ENCODE measurements at regions not wholly inside any gene's neighbourhood (a gene's known extent, or its start where the extent isn't known, plus 50 kb on each side); places are given as distances from the start of the nearest gene placed in this dataset.

DNA sequence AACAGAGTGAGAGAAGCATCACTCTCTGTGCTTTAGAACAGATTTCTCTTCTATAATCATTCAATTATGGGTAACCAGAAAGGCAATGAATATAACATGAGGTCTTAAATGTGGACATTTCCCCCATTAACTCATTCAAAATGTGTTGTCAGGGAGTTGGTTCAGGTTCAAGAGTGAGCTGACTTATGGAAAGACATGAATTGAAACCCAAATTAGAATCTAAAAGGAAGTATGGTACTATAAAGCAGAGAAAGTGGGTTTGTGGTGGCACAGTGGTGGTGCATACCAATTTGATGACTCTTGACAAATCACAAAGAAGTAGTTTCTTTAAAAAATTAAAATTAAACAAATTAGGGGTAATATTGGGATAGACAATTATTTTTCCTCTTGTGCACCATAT lies 114.6 kb upstream of the MEOX2 start:
- FAIRE-seq = no peak

DNA sequence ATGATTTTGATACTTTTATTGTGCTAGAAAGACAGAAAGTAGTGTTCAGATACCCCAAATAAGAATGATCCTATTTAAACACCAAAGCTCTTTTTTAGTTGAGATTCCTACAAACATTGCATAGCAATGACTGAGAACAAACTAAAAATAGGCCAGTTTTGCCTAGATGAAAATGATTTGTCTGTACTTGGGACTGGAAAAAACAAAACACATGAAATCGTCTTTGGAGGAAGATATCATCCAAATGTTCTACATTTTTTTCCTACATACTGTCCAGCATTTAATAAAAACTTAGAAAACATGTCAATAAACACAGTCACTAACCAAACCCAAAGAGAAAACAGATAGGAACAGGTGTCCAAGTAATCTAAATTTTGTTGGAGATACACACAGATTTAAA lies 111.6 kb upstream of the MEOX2 start:
- FAIRE-seq = peak; percentile 68

DNA sequence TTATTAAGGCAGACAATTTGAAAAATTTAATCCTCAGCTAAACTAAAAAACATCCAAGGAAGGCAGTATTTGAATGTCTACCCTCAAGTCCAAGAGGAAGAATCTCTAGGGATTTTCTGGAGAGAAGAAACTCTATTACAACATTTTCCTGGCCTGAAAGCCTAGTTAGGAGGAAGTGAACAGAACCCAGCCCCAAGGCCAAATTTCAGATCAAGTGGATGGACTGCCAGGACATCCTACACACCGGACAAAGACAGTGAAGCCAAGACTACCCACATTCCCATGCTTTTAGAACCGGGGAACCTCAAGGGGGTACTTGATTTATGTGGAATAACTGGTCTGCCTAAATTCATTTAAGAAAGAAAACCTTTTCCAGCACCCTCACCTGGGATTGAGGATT lies 108.9 kb upstream of the MEOX2 start:
- no peak for FAIRE-seq

DNA sequence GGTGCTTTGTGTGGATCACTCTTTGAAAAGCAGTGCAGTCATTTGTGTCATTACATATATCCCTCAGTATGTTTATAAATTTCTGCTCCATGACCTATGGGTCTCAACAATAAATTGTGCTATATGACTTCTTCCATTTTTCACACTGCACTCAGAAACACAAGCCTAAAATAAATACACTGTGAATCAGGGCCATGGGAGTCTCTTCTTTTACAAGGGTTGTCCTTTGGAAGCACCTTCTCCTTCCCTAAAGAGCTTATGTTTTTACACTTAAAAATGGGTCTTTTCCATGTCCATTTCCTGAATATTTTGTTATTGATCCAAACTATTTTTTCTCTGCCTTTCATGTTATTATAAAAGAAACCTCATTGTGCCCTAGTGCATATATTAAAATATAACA lies 108.3 kb upstream of the MEOX2 start:
- no peak for FAIRE-seq

DNA sequence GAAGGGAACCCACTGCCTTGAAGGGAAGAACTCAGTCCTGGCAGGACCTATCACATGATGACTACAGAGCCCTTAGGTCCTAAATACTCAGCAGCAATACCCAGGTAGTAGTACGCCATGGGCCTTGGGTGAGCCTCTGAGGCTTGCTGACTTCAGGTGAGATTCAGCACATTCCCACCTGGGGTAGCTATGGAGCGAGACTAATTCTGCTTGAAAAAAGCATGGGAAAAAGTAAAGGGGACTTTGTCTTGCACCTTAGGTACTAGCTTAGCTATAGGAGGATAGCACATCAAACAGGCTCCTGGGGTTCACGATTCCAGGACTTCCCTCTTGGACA lies 98.2 kb upstream of the MEOX2 start:
- FAIRE-seq = no peak

DNA sequence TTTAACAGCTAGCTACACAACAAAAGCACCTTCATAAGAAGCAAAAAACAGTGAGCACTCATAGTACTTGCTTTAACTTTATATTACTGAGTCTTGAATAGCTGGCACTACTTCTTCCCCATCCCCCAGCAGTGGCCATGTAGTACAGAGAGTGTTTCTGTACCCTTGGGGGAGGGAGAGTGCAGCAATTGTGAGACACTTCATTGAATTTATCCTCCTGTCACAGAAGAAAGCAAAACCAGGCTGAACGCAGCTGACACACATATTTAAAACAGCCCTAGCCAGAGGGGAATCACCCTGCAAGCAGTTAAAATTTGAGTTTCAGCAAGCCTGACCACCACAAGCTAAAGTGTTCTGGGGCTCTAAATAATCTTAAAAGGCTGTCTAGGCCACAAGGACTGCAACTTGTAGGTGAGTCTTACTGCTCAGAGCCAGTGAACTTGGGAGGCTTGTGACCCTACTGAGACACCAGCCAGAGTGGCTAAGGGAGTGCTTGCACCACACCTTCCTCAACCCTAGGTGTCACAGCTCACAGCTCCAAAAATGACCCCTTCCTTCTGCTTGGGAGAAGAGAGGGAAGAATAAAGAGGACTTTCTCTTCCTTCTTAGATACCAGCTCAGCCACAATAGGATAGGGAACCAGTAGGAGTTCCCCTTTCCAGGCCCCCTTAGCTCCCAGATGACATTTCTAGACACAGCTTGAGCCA lies 97.7 kb upstream of the MEOX2 start:
- no peak for FAIRE-seq

DNA sequence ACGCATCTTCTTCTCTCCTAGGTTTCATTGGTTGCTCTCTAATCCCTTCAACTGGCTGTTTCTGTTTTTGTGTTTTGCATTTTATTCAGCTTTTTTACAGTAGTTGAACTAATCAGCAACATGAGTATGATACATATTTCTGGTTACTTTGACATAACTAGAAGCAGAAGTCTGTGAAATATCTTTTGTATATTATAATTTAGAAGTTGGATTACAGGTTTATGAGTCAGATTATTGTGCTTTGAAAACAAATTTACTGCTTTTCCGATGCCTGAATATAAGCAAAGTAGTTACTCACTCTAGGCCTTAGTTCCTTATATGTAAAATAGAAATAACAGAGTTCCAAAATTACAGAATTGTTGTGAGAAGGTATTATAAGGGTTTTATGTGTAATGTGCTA lies 96.2 kb upstream of the MEOX2 start:
- FAIRE-seq = no peak

DNA sequence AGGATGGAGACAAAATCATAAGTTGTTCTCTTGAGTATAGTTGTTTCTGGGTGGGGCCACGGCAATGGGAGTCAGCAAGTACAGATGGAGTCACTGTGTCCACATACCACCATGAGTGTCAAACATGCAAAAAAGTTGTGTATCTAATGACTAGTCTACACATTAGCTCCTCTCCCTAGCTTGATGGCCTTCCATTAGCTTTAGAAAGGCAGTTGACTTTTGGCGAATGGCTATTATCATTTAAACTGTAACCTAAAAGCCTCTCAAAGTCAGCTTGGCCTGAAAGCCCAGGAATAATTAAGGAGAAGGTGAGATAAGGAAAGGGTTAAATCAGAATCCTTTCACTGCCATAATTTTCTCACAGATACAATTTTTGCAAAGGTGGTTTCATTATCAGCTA lies 95.5 kb upstream of the MEOX2 start:
- FAIRE-seq = no peak

DNA sequence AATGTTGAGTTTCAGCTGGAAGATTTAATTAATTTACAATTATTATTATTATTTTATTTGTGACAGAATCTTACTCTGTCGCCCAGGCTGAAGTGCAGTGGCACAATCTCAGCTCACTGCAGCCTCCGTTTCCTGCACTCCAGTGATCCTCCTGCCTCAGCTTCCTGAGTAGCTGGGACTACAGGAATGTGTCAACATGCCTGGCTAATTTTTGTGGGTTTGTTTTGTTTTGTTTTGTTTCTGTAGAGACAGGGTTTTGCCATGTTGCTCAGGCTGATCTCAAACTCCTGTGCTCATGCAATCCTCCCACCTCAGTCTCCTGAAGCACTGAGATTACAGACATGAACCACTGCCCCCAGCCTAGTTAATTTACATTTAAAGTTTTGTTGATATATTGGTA lies 93.8 kb upstream of the MEOX2 start:
- no peak for FAIRE-seq

DNA sequence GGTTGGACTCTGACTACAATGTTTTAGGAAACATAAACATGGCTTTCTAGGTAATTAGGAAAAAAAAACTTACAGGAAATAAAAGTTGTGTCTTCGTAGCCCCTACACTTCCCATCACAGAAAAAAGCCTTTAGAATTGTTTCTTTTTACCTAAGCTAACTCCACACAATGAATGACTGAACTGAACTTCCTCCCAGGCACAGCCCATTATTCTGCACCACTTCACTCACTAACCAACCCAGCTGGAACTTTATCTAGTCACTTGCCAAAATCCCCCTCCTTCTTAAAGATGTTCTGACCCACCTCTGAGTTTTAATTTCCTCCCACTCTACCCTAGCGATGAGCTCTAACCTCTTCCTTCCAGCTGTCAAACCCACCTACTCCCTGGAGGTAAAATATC lies 91.7 kb upstream of the MEOX2 start:
- no peak for FAIRE-seq

DNA sequence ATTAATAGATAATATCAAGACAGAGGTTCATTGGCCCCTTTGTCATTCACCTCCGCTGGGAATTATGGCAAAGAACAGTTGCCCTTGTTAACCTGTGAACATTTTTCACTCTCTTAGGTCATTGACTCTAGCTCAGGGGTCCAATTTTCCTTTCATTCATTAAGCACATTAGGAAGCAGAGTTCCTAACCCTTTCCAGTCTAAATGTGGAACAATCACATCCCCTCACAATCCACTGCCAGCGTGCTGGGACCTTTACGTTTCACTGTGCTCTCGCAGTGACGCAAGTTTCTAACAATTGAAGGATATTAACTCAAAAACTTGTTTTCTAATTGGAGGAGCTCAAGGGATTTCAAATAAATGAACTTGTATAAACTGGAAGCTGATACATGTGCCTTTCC lies 79.3 kb upstream of the MEOX2 start:
- FAIRE-seq = no peak

DNA sequence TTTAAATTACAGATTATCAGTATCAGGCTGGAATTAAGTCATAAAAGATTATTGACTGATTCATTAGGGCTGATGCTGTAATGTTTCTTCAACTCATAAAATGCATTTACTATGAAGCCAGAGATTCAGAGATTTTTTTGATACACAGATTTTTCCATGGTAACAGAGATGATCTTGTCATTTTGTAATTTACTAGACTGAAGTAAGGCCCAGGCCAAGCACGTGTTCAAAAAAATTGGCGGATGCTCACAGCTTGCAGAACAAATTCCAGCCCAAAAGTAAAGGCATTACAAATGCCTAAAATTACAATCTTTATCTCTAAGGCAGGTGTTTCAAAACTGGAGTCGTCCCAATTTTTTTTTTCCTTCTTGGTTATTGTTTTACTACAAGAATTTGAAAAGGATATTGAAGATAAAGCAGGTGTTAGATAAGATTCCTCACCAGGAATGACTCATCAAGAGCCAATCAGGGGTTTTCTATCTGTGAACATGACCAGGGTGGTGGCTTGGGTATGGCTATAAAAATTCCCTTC lies 78.4 kb upstream of the MEOX2 start:
- no peak for FAIRE-seq

DNA sequence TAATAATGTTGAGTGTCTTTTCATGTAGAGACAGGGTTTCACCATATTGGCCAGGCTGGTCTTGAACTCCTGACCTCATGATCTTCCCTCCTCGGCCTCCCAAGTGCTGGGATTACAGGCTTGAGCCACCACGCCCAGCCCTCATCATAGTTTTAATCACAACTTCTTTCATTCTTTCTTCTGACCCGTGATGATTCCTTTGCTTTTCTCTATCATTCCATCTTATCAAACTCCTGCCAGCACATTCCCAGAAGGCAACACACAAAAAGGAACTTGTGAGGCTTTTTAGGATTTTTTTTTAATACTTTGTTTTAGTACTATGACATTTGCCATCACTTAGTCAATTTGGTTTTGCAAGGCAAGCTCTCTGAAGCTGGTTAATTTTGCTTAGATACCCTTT lies 77.5 kb upstream of the MEOX2 start:
- FAIRE-seq = no peak

DNA sequence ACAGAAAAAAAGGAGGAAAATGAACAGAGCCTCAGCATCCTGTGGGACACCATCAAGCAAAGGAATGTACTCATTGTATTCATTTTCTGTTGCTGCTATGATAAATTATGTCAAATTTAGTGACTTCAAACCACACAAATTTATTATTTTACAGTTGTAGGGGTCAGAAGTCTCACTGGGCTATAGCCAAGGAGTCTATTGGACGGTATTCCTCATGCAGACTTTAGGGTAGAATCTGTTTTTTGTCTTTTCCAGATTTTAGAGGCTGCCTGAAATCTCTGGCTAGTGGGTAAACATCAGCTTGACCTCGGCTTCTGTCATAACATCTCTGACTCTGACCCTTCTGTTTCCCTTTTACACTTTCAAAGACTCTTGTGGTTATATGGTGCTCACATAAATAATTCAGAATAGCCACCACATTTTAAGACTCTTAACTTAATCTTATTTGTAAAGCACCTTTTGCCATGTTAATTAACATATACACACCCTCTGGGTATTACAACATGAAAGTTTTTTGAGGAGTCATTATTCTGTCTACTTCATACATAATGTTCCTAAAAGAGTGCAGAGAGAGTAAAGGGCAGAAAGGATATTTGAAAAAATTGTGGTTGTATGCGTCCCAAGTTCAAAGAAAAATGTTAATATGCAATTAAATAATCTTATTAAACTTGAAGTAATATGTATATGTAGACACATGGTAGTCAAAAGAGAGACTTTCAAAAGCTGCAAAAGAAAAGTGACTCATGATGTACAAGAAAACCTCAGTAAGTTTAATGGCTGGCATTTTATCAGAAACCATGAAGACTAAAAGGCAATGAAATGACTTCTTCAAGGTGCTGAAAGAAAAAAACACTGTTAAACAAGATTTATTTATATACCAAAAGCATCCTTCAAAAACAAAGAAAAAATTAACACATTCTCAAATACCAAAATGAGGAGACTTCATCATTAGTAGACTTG lies 70.8 kb upstream of the MEOX2 start:
- peak; percentile 95 for FAIRE-seq

DNA sequence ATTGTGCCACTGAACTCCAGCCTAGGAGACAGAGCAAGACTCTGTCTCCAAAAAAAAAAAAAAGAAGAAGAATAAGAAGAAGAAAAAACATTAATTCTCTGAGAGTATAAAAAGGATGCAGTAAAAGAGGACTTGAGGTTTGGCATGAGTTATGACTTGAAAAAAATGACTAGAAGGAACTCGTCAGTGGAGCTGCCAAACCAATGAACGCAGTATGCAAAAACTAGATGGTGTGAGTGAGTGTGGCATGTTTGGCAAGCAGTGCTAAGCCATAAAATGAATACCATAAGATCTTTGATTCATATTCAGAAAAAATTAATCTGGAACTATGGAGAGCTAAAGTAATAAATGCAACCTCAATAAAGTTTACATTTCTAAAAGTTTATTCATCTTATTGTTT lies 68.6 kb upstream of the MEOX2 start:
- FAIRE-seq = no peak

DNA sequence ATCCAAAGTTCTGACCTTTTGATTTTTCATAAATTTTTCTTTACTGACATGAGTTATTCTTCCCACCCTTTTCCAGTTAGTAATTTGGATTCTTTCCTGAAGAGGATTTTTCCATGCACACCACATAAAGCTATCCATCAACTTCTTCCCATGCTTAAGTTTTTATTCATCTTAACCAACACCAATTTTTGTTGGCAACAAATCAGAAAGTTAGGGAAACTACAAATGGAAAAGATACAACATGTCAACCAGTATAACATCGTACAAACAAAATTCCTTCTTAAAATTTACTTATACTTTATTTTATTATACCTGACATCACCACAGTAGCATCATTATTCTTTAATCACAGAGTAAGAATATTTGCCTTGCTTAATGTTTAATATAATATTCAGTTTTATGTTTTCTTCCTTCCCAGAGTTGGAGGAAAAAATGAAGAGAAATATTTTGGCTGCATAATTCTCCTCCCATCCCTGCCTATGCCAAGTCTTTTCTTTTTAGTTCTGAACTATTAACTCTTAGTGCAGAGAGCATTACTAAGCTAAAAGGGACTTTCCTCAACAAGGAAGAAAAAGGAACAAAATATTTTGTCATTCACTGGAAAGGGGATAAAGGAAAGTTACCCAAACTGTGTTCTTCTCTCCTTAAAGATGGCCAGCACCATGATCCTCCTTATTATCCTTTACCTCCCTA lies 67.5 kb upstream of the MEOX2 start:
- no peak for FAIRE-seq

DNA sequence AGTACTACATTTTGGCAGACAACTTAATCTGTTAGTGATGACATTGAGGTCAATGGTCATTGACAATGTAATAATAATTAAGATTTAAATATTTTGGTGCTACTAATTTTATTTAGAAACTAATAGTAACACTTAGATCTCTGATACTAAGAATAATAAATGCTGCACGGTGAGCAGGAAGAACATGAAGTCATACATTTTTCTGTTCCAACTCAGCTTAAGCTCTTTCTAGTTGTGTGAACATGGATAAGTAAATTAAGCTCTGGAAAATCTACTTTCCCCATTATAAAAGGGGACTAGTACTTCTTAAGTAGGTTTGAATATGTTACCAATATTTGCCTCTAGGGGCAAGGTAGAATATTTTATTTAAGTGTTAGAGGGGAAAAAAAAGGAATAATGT lies 65.9 kb upstream of the MEOX2 start:
- no peak for FAIRE-seq

DNA sequence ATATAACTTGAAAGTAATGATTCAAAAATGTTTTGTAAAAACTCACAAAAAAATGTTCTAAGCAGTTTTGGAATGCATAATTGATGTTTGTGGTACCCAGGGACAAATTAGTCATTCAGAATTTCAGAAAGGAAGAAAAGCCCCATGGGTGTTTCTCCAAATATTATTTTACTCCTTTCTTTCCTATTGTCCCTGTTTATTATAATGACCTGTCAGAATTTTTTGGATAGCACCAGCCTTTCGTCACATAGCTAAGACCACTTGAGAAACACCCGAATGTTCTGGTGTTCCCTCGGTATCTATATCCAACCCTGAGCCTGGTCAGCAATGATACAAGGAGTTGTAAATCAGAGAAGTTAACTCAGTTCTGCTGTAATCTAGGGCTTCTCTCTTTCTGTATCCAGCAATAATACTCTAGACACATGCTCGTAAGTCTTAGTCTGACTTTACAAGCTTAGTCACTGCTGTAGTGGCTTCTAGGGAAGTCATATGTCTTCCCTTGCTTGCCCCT lies 64.8 kb upstream of the MEOX2 start:
- FAIRE-seq = no peak

DNA sequence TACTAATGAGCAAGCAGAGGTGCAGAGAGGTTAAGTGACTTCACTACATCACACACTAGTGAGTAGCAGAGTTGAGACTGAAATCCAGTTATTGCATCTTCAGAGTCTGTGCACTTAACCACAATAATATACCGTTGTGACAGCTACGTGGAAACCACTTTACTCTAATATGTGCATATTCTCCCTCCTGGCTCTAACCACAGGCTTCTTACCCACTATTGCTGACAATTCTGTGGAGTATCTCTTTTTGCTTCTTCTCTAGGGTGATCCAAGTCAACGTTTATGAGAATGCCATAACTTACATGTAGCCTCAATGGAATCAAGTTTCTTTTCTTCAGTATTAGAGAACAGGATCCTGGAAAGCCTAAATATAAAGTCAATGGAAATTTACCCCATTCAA lies 64.2 kb upstream of the MEOX2 start:
- no peak for FAIRE-seq

DNA sequence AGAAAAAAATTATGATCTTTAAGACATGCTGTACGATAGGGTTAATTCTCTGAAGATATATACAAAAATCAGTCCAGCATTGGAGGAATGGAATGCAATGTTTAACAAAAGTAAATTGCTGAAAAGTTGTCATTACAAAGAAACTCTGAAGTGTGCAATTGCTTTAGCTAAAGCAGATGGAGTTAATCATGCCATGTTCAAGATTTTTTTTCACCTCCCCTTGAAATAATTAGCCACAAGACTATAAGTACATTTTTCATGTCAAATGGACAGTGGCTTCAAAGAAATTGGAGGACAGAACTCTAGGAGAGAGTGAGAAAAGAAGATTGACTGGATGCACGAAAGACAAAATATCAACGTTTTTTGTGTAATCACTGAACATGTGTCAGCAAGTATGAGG lies 63.1 kb upstream of the MEOX2 start:
- no peak for FAIRE-seq

DNA sequence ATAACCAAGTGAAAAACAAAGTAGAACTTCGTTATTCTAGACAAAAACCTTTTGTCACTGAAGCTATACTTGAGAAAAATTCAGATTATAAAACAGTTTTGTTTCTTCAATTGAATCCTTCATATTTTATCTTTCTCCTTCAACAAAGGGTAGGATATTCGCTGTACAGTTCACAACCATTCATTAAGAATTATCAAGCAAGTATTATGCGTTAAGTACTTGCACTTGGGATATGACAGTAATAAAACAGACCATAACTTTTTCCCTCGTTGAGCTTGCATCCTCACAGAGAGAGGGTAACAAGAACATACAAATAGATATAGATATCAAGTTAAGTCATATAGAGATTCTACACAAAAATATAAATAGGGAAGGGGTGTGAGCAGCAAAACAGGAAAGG lies 61.2 kb upstream of the MEOX2 start:
- FAIRE-seq = peak; percentile 31

DNA sequence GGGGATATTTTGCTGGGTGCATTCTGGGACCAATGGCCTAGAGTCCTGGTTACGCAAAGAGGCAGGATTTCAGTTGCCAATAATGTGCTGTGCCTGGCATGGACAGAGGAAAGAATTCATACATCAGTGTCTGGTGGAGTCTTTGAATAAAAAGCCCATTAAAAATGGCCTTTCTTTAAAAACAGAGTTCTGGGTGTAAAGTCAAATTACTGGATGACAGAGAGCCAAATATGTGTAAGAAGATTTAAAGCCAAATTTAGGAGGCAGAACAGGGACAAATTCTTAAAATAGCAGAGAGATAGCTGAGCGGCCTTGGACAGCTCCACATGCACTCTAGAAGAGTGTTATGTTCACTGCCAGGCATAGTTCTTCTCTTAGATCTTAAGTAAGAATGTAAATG lies 60.8 kb upstream of the MEOX2 start:
- FAIRE-seq = peak; percentile 29

DNA sequence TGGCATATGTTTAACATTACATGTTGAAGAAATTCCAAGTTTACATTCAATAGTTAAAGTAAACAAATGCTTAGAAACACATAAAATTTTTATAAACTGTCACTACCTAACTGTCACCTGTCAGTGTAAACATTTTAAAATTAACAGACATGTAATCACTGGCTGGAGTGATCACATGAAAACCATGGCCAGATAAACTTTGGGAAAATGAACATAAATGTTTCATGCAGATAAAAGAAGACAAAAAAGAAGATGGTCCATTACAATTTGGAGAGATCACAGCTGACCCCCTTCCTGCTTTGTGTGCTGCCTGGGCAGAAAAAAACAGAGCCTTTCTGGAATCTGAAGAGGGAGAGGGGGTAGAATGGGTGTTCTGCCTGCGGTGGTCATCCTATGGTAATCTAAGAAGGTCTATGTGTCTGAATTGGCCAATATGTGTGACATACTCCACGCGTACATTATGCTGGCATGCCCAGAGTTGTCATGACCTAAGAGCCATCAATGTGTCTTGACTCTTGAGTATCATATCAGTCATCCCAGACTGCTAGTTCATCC lies 57.5 kb upstream of the MEOX2 start:
- FAIRE-seq = no peak

Measured in endometrium (tissue), 2 donors.